ENCODE measurements at regions not wholly inside any gene's neighbourhood (a gene's known extent, or its start where the extent isn't known, plus 50 kb on each side); places are given as distances from the start of the nearest gene placed in this dataset.

- no peak for TF ChIP-seq CEBPZ (IDR thresholded peaks at IDR 0.05; ENCODE audit: borderline replicate concordance, low read depth, low read length)
- no peak for TF ChIP-seq MCM3 (IDR thresholded peaks at IDR 0.05)
- TF ChIP-seq COPS2 (conservative IDR thresholded peaks at IDR 0.05): no peak
- TF ChIP-seq CUX1 (CRISPR knock-in tag; IDR thresholded peaks at IDR 0.05): no peak
- no peak for TF ChIP-seq HSF4 (CRISPR knock-in tag; IDR thresholded peaks at IDR 0.05; ENCODE audit: borderline replicate concordance)
- TF ChIP-seq NFRKB (IDR thresholded peaks at IDR 0.05; ENCODE audit: low read depth): no peak
- no peak for TF ChIP-seq BCLAF1 (IDR thresholded peaks at IDR 0.05; ENCODE audit: borderline replicate concordance in 1 of 2, control insufficient read depth in 1 of 2, low read depth in 2 of 2, low read length in 1 of 2)
- no peak; the same call in 1 of the 2 replicates for TF ChIP-seq NCOA1 (IDR thresholded peaks at IDR 0.05; ENCODE audit: low read depth)
- TF ChIP-seq SREBF1 (IDR thresholded peaks at IDR 0.05; ENCODE audit: borderline replicate concordance, low read depth, low read length): no peak
- no peak for TF ChIP-seq XRCC4 (IDR thresholded peaks at IDR 0.05; ENCODE audit: extremely low read depth, insufficient read depth, insufficient read length)
- no peak for TF ChIP-seq ZNF239 (CRISPR knock-in tag; IDR thresholded peaks at IDR 0.05)
- no peak for TF ChIP-seq ATF4 (CRISPR knock-in tag; IDR thresholded peaks at IDR 0.05)
- TF ChIP-seq ZNF766 (CRISPR knock-in tag; conservative IDR thresholded peaks at IDR 0.05): 0 out of 2 replicates have a peak, but pooled peaks have one; percentile 79
- no peak for TF ChIP-seq STAG1 (CRISPR knock-in tag; IDR thresholded peaks at IDR 0.05; ENCODE audit: borderline replicate concordance)
These were observed 432.6 kb downstream of the PCNX1 start (continued) for GRCh38 chr14:71339650-71340415.

All from K562 (cell line).